DMS153 (cell line): ENCODE measurements at regions not wholly inside any gene's neighbourhood (a gene's known extent, or its start where the extent isn't known, plus 50 kb on each side); places are given as distances from the start of the nearest gene placed in this dataset.
"Not testable (repeated sequence)": the region's sequence is repeated elsewhere in the genome, so short reads cannot be mapped to it uniquely, and the experiment has no call there.

ENCODE experiments used
- DNase-seq: peaks from one replicate; lab custom pipeline; 2025; lab: John Stamatoyannopoulos, UW

DNA sequence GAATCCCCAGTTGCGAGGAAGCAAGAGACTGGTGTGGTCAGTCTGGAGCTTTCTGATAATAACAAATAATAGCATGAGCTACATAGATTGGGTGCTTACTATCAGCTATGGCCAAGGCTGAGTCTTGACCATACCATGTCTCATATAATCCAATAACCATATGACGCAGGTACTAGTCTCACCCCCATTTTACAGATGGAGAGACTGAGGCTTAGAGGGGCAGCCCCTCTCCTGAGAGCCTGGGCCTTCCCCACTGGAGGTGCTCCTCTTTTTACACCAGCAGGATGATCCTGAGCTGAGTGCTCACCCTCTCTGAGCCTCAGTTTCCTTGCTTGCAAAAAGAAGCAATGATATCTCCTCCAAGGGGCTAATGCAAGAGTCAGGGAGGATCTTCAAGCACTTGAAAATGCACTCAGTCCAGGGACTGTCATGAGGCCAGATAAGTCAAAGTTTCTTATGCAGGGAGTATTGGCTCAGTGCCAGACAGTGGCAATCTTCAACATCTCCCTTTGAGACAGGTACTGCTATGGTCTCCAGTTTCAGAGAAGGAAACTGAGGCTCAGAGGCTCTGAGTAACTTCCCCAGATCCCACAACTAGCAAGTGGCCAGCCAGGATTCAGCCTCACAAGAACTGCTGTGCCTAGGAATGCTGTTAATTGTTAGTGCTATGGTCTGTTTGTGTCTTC, 149.7 kb downstream of the TFCP2L1 start:
- no peak for DNase-seq

DNA sequence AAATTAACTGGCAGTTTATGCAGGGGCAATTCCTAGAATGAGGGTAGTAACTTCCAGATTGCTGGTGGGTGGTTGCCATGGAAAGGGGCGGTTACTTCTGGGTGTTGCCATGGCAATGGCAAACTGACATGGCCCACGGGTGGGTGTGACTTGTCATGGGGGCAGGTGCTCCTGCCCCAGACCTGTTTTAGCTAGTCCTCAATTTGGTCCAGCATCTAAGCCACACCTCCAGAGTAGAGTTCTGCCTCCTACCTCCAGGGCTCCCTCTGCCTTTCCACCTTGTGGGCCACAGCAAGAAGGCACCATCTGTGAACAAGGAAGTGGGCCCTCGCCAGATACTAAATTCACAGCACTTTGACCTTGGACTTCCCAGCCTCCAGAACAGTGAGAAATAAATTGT, 148.7 kb downstream of the TFCP2L1 start:
- DNase-seq, result no peak

DNA sequence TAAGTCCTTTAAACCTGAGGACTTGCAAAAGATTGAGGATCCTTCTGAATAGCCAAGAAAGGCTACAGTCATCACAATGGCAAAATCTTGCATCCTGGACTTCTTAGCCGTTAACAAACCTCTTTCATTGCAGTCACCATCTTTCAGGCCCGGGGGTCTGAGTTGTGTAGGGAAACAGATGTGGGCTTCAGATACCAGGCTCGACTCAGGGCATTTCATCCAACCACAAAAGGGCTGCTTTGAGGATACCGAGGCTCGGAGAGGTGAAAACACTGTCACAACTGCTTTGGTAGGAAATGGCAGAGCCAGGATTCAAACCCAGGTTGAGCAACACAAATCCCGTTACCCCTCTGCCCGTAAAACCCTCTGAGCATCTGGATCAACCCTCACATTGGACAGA, 147.4 kb downstream of the TFCP2L1 start:
- no peak for DNase-seq

DNA sequence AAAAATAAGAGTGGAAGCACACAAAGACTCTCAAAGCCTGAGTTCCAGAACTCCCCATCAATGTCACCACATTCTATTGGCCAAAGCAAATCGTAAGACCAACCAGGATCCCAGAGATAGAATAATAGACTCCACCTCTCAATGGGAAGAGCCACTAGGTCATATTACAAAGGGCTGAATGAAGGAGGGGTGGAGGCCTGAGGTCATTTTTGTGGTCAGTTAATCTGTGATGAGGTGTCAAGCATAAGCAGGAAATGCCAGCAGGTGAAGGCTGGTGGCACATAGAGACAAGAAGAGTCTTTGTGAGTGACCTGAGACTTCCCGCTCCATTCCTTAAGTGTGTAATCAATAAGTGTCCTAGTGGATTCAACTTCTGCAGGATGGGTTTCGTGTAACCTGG, 144.3 kb downstream of the TFCP2L1 start:
- no peak for DNase-seq

DNA sequence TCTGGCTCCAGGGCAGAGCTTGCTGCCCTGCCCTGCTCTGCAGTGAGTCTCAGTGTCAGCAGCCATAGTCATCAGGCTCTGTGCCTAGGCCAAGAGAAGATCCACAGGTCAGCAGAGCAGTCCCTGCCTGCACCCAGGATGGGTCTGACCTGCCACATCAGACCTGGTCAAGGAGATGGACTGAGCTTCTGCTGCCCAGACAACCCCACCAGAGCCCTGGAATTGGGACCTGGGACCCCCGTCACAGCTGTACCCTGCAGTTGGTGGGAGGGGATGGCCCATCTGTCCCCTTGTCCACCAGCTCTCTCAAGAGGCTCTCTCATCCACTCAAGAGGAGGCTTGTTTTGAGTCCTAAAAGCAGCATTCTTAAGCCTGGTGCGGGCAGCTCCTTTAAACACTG, 142.6 kb downstream of the TFCP2L1 start:
- DNase-seq, result no peak

DNA sequence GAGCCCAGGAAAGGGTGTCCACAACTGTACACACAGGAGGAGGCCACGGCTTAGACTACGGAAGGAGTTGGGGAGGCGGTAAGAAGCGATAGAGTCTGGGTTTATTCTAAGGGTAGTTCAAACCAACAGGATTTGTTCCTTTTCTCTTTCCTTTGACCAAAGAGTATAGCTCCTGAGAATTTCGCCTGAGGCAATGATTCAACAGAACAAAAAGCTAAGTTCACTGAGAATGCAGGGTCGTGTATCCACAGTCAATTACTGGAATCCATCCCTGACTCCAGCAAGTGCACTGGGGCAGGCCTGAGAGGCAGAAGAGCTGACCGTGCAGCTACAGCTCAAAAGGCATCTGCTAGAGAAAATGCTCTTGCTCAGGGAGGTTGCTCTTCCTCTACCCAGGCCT, 140.9 kb downstream of the TFCP2L1 start:
- no peak for DNase-seq

DNA sequence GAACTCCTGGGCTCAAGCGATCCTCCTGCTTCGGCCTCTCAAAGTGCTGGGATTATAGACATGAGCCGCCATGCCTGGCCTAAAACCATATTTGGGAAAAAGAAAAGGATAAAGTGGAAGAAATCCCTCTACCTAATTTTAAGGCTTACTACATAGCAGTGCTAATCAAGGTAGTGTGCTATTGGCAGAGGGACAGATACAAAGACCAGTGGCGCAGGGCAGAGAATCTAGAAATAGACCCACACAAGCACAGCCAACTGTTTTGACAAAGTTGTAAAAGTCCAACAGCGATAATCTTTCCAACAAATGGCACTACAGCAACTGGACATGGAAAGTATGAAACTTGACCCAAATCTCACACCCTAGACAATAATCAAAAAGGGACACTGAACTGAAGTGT, 138.4 kb downstream of the TFCP2L1 start:
- DNase-seq, result no peak

DNA sequence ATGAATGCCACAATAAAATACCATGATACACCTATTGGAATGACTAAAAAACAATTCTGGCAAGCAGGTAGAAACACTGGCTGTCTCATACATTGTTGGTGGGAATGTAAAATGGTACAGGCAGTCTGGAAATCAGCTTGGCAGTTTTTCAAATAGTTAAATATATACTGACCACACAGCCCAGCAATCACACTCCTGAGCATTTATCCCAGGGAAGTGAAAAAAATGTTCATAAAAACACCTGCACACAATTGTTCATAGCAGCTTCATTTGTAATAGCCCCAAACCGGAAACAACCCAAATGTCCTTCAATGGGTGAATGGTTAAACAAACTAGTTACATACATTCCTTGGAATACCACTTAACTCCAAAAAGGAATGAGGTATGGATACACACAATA, 137.2 kb downstream of the TFCP2L1 start:
- DNase-seq, result no peak

DNA sequence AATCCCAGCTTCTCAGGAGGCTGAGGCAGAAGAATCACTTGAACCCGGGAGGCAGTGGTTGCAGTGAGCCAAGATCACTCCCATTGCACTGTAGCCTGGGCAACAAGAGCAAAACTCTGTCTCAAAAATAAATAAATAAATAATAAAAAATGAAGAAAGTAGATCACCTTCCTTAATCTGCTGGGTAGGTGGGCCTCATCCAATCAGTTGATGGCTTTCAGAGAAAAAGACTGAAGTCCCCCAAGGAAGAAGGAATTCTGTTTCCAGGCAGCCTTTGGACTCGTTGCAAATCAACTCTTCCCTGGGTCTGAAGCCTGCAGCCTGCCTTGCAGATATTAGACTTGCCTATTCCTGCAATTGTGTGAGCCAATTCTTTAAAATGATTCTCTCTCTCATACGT, 136.5 kb downstream of the TFCP2L1 start:
- DNase-seq, result no peak

DNA sequence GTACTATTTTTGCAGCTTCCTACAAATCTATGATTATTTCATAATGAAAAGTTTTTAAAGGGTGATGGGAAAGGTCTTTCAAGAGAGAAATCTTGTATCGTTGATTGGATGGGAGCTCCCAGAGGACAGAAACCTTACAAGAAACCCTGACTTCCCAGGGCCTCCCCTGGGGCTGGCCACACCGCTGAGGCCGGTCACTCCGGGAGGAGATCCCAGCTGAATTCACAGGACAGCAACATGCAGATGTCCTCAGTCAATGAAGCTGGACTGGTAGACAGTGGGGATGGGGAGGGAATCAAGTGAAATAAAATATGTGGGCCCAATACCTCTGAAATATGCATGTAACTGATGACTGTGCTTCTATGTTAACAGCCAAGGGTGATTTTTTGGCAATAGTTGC, 135.6 kb downstream of the TFCP2L1 start:
- no peak for DNase-seq

DNA sequence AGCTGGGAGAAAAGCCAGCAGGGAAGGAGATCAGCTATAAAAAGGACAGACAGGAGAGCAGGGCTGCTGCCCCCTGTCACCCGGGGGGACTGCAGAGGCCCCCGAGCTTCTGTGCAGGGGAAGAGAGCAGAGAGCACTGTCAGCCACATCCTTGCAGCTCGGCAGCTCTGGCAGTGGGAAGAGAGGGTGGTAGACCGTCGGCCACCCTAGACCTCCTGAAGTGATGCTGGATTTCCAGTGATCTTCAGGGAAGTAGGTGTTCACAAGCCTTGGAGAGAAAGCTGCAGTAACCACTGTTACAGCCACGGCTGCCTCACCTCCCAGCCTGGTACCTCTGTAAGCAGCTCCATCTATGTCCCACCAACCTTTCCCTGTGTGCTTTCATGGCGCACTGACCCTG, 134.9 kb downstream of the TFCP2L1 start:
- no peak for DNase-seq

DNA sequence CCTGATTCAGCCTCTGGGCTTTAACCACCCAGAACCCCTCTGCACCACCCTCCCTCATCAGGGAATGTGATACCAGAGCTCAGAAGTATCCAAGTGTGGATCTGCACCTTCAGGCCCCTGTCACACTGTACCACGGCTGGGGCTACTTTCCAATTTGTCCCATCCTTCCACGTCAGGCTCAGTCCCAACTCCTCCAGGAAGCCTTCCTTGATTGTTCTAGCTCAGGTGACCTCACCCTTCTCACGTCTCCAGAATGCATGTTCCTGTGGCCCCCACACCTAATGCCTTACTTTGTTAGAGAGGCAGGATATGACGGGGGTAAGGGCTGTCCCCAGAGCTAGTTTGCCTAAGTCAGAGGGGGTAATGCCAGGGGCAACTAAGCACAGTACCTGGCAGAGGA, 134.3 kb downstream of the TFCP2L1 start:
- DNase-seq, result no peak

DNA sequence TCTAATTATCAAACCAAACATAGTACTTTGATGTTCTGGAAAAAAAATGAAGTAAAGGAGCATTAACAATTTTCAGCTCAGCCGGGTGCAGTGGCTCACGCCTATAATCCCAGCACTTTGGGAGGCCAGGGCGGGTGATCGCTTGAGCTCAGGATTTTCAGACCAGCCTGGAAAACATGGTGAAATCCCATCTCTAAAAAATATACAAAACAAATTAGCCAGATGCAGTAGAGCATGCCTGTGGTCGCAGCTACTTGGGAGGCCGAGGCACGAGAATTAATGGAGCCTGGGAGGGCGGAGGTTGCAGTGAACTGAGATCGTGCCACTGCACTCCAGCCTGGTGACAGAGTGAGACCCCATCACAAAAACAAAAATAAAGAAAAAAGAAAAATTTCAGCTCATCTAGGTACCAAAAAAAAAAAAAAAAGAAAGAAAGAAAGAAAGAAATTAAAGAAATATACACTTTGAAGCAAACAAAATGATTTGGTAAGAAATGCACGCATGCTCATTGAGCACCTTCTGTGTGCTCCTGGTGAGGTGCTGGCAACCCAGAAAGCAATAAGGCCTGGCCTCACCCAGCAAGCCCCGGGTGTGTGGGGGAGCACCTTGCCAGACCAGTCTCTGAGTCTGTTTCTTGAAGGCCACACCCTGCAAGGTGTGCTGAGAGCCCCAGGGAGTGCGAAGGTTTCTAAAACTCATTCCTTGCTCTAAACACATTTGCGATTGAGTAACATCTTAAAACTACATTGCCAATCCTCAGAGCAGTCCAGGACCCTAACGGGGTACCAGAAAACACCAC, 133.5 kb downstream of the TFCP2L1 start:
- DNase-seq, result no peak

DNA sequence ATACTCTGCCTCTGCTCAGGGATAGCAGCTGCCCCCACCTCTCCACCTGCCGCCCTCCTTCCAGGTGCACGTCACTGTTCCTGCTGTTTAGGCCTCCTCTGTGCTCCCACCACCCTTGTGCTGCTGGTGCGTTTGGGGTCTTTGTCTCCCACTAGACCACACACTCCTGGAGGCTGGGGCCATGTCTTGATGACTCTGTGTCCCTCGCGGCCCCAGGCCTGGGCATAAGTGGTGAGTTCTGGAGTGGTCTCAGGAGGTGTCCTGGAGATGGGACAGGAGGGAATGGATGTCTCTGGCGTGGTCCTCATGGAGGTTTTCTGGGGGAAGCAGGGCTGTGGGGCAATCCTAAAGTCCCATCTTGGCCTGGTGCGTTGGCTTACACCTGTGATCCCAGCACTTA, 132.1 kb downstream of the TFCP2L1 start:
- no peak for DNase-seq

DNA sequence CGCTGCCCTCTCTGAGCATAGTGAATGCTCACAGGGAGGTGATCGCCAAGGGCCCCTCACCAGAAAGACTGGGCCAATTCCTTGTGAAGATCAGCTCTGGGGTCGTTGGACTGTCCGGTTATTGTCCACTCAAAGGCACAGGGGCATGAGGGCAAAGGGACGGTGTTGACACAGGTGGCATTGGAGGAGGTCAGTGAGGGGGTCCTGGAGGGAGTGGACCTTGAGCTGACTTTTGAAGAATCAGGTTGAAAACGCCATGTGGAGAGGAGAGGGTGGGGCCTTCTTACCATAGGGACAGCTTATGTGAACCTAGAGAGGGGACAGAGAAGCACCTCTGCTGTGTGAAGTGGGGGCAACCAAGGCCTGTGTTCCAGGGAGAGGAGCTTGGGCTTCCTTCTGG, 131.5 kb downstream of the TFCP2L1 start:
- DNase-seq, result no peak

DNA sequence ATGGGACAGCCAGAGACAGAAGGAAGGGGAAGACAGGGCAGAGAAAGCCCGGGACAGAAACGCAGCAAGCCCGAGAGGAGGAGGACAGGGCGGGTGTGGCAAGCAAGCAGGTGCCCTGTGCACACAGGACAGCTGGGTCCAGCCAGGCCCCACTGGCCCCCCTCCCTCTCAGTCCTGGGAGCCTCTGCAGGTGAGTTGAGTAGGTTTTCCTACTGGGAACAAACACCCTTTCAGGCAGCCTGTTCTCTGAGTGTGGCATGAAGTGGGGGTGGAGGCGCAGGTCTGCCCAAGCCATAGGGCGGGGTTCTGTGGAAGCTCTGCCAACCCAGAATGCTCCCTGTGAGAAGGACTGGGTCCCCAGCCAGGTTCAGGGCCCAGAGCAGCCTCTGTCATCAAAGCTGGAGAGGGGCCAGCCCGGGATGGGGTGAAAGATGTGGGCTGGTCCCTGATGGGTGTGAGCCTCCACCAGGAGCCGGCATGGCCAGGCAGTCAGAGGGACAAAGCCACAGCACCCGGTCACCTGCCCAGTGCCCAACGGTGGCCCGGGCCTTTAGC, 129.4 kb downstream of the TFCP2L1 start:
- peak; percentile 59 for DNase-seq

DNA sequence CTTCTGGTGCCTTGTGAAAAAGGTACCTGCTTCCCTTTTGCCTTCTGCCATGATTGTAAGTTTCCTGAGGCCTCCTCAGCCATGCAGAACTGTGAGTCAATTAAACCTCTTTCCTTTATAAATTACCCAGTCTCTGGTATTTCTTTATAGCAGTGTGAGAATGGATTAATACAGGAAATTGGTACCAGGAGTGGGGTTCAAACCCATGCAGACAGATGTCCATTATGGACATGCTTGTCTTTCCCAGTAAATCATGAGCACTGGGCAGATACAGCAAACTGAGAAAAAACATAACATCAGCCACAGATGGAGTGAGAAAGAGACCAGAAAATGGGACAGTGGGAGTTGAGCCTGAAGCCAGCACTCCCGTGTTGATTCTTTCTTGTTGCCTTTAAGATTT, 127.5 kb downstream of the TFCP2L1 start:
- DNase-seq, result not testable (repeated sequence)

DNA sequence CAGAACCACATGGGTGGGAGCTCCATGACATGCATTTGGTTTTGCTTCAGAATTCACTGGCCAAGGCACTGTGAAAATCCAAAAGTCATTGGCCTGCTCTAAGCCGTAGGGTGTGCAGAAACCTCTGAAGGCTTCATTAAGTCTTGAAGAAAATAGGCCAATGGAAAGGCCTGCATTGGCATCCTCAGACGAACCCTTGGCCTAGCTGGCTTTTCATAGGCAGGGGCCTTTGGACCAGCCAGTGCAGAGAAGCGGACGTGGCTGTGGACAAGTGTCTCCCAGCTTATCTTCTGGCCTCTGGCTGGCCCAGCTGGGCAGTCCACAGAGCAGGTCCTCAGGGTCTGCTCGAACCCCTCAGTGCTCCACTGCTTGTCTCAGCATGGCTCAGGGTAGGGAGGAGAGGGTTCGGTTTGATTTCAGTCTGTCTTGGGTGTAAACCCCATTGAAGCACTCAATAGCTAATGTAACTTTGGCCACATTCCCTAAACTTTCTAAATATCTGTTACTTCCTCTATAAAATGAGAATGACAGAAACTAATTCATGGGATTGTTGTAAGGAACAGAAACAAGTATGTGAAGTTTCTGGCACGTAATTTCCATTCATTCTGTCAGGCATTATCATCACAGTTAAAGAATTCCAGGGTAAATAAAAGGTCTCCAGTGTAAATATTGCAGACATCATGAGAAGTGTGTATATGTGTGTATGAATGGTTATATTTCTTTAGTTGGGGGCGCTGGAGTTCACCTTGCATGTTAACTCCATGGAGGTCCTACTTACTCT, 125.5 kb downstream of the TFCP2L1 start:
- no peak for DNase-seq

DNA sequence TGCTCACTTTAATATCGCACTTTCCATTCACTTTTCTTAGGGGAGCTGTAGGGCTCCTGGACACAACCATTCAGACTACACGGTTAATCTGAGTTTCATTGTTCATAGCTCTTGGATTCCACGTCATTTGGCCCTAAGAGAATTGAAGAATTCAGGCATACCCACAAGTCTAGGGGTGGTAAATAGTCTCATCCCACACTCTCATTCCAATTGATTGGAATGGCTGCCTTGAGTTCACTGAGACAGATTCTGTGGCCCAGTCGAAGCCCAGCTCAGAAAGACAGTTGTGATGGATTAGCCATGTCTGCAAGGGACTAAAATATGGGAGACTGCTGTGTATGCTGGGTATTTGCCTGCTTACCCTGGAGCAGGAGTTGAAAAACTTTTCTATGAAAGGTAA, 124.6 kb downstream of the TFCP2L1 start:
- DNase-seq, result no peak

DNA sequence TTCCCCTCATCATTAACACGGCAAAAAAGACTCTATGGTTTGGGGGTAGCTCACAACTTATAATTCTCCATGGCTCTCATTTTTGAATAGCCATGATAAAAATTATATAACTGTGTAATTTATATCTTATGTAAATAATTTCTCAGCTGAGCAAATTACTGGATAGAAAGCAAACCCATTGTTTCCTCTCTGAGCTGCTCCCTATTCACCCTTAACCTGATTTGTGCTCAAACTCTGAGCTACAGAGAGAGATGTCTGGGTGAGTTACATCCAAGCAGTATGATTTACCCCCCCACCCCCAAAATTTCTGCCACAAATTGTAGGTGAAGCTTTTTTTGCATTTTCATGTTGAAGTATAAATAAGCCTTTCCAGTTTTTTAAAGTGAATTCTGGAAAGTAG, 123.7 kb downstream of the TFCP2L1 start:
- DNase-seq, result no peak

DNA sequence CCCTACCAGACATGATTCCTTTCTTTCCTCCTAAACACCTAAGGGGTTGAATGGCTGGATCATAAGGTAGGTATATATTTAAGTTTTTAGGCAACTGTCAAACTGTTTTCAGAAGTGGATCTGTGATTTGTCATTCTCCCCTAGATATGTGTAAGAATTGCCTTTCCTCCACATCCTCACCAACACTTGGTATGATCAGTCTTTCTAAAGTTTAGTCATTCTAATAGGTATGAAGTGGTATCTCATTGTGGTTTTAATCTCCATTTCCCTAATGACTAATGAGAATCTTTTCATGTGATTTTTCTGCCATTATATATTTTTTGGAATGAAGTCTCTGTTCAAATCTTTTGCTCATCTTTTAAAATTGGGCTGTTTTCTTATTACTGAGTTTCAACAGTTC, 122.1 kb downstream of the TFCP2L1 start:
- DNase-seq, result no peak

DNA sequence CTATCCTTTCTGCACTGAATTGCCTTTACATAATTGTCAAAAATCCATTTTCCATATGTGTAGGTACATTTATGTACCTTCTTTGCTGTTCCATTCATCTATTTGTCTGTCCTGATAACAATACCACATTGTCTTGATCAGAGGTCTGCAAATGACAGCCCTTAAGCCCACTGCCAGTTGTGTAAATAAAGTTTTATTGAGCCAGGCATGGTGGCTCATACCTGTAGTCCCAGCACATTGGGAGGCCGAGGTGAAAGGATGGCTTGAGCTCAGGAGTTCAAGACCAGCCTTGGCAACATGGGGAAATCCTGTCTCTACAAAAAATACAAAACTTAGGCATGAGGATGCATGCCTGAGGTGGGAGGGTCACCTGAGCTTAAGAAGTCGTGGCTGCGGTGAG, 121.0 kb downstream of the TFCP2L1 start:
- DNase-seq, result no peak

DNA sequence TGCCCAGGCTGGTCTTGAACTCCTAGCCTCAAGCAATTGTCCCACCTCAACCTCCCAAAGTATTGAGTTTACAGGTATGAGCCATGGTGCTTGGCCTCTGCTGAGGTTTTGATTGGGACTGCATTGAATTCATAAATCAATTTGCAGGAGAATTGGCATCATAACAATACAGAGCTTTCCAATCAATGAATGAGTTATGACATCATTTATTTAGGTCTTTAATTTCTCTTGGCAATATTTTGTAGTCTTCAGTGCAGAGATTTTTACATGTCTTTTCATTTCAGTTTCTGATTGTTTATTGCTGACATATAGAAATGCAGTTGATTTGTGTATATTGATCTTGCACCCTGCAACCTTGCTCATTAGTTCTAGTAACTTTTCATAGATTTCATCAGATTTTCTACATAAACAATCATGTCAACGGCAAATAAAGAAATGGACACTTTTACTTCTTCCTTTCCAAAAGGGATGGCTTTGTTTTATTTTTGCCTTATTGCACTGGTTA, 119.9 kb downstream of the TFCP2L1 start:
- no peak for DNase-seq
